Heart right ventricle (tissue), 16 donors: ENCODE measurements at regions not wholly inside any gene's neighbourhood (a gene's known extent, or its start where the extent isn't known, plus 50 kb on each side); places are given as distances from the start of the nearest gene placed in this dataset.

ENCODE experiments used
- ATAC-seq, 8 donors: fragments of 200-7000 bp; cut with Tn5 transposase; one replicate each; pipeline ENCODE4 v1.9.1; 2020; ENCODE audit warnings: mild to moderate bottlenecking in 8 of 8, moderate library complexity in 8 of 8, moderate number of reproducible peaks in 1 of 8
- DNase-seq, 2 donors: peaks; one replicate each; pipeline ENCODE4 v3.0.0-alpha.2; 2020
- H3K27ac ChIP-seq, 10 donors: fragments of 200-600 bp; sonication (generic) in 2 of 10; one replicate each; pipeline versions ENCODE4 v1.5.0 to v1.8.0; 2020 to 2022; ENCODE audit warnings: mild to moderate bottlenecking in 3 of 10
- H3K27me3 ChIP-seq, 7 donors: fragments of 200-600 bp; one replicate each; pipeline ENCODE4 v1.8.0; 2021 to 2022; ENCODE audit warnings: mild to moderate bottlenecking in 2 of 7
- H3K36me3 ChIP-seq, 9 donors: fragments of 200-600 bp; sonication (generic) in 1 of 9; one replicate each; pipeline versions ENCODE4 v1.5.0 to v1.8.0; 2020 to 2022; ENCODE audit warnings: mild to moderate bottlenecking in 2 of 9
- H3K4me1 ChIP-seq, 9 donors: fragments of 200-600 bp; sonication (generic) in 1 of 9; one replicate each; pipeline versions ENCODE4 v1.5.0 to v1.8.0; 2020 to 2022; ENCODE audit warnings: mild to moderate bottlenecking in 4 of 9
- H3K4me3 ChIP-seq, 10 donors: fragments of 200-600 bp; sonication (generic) in 2 of 10; one replicate each; pipeline versions ENCODE4 v1.5.0 to v1.8.0; 2020 to 2022; ENCODE audit warnings: mild to moderate bottlenecking in 7 of 10, moderate library complexity in 2 of 10
- H3K9me3 ChIP-seq, 11 donors: fragments of 200-600 bp in 10 of 11; sonication (generic) in 2 of 11; one replicate each; pipeline versions ENCODE4 v1.5.0 to v1.8.0; 2013 to 2022; ENCODE audit warnings: mild to moderate bottlenecking in 2 of 11, control low read depth in 1 of 11, moderate library complexity in 1 of 11
- CTCF ChIP-seq, 9 donors: fragments of 200-600 bp; sonication (generic) in 2 of 9; IDR thresholded peaks; one replicate each; pipeline versions ENCODE4 v1.5.0 to v1.8.0; 2021 to 2022; ENCODE audit warnings: antibody characterized with exemption in 9 of 9, mild to moderate bottlenecking in 5 of 9, moderate library complexity in 1 of 9
- WGBS, 2 donors: extraction: QIAGEN DNeasy Blood & Tissue Kit; methylation state at CpG; one replicate each; pipeline ENCODE4 v1.1.7; 2013; ENCODE audit warnings: inconsistent platforms in 1 of 2; 5-methylcytosine and 5-hydroxymethylcytosine counted together
- intact Hi-C, 10 donors: fragments of 100-400 bp; cut with DNase I; formaldehyde crosslinking; loops; one replicate each; pipeline versions ENCODE4 v1.11.1 to v1.14.2; 2022
- donor health status: Arrhythmogenic right ventricular cardiomyopathy.
- donor health status: ischemic (EF 13 %, LVEDD 7.1; RV severe dilation, severe dysfunction).
- donor health status: healthy with polysubstance abuse.
- donor health status: DM: no; HTN: yes; CAD: no.
- donor health status: DM: no; HTN: no; CAD: no.
- donor health status: ischemic (EF 25% LVEDD 6.9; RV normal size, moderate dysfunction).
- donor health status: ischemic (EF 25% LVEDD 5.7; RV mildly dilated, moderate dysfunction).
- donor health status: healthy.
- donor health status: DM: yes; HTN: yes; CAD: no.
- donor health status: Ischemic cardiomyopathy.
- donor health status: ischemic (EF 35%, LVEDD 5.7; RV mildly dilated, moderate dysfunction).
- donor health status: nonischemic (EF 11% LVEDD 7.7; RV severe dilation, severe dysfunction).
- donor health status: DM: yes; HTN: yes; CAD: no.
- donor health status: PGD.
- donor health status: ischemic (EF 29% LVEDD 5.4; RV normal size, mild dysfunction).
- donor health status: nonischemic (EF 23%, LVEDD 6.1; RV moderate dilation, normal function).

GRCh38 chr10:88074971-88075370, 211.5 kb downstream of the PTEN start:
- intact Hi-C loops, result no loop called here
- Histone ChIP-seq H3K36me3 (no peaks in the 10 kb centered on the region), H3K9me3 (no peaks in the 10 kb centered on the region), H3K4me3 (no peak overlapping the region), H3K27me3 (no peaks in the 10 kb centered on the region), H3K4me1 (peaks cover 0 to 26% (median 0%) of the 10 kb centered on the region in 9 donors), H3K27ac (no peak overlapping the region)
- TF ChIP-seq CTCF (IDR thresholded peaks at IDR 0.05), result no peak
- 90 to 97% methylated on average over 5 of the region's 5 CpGs for WGBS, 2 donors
- no peak for ATAC-seq
- no peak for DNase-seq

- TF ChIP-seq CTCF (IDR thresholded peaks at IDR 0.05), result no peak
- DNase-seq (no peak), ATAC-seq (no peak)
- intact Hi-C loops, result no loop called here
- H3K9me3 ChIP-seq, result no peaks in the 10 kb centered on the region
- no peaks in the 10 kb centered on the region for H3K27me3 ChIP-seq
- peaks cover 0 to 26% (median 0%) of the 10 kb centered on the region in 9 donors for H3K4me1 ChIP-seq
- H3K27ac ChIP-seq, result no peak overlapping the region
- 92 to 95% methylated on average over 10 of the region's 10 CpGs for WGBS, 2 donors
- no peaks in the 10 kb centered on the region for H3K36me3 ChIP-seq
- no peak overlapping the region for H3K4me3 ChIP-seq
Observed at GRCh38 chr10:88076027-88076880, 212.8 kb downstream of the PTEN start.

GRCh38 chr10:88077977-88078376, 214.6 kb downstream of the PTEN start:
- Histone ChIP-seq H3K4me3 (no peak overlapping the region), H3K27ac (no peak overlapping the region), H3K27me3 (no peaks in the 10 kb centered on the region), H3K4me1 (peaks cover 0 to 31% (median 3%) of the 10 kb centered on the region in 9 donors), H3K9me3 (no peaks in the 10 kb centered on the region), H3K36me3 (no peaks in the 10 kb centered on the region)
- intact Hi-C loops, result no loop called here
- DNase-seq (no peak), ATAC-seq (no peak)
- WGBS, 2 donors, result 89 to 90% methylated on average over 4 of the region's 4 CpGs
- TF ChIP-seq CTCF (IDR thresholded peaks at IDR 0.05), result no peak

DNA sequence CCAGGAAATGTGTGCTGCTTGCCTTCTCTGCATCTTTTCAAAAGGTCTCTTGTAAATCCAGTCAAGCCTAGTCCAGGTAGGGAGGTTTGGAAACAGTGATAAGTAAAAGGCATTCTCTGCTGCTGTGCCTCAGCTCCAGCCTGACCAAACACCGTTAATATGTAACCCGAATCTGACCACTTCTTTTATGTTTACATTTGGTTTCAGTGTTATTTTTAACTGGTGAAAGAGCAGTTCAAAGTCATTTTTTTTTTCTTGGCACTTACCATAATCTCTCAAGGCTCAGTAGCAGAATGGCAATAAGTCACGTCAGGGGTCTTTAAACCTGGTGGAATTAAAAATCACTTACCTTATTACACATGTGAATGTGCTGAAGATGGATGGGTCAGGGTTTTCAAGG, 216.8 kb downstream of the PTEN start:
- H3K36me3 ChIP-seq, result no peaks in the 10 kb centered on the region
- WGBS, 2 donors, result 33 to 37% methylated on average over 3 of the region's 3 CpGs
- no peak overlapping the region for H3K4me3 ChIP-seq
- H3K9me3 ChIP-seq, result no peaks in the 10 kb centered on the region
- intact Hi-C loops, result no loop called here
- H3K27me3 ChIP-seq, result no peaks in the 10 kb centered on the region
- no peak for ATAC-seq
- peaks cover 0 to 38% (median 3%) of the 10 kb centered on the region in 9 donors for H3K4me1 ChIP-seq
- DNase-seq, result no peak
- no peak overlapping the region for H3K27ac ChIP-seq
- no peak for TF ChIP-seq CTCF (IDR thresholded peaks at IDR 0.05)
